ENCODE measurements at regions not wholly inside any gene's neighbourhood (a gene's known extent, or its start where the extent isn't known, plus 50 kb on each side); places are given as distances from the start of the nearest gene placed in this dataset.
"Not testable (repeated sequence)": the region's sequence is repeated elsewhere in the genome, so short reads cannot be mapped to it uniquely, and the experiment has no call there.

DNA sequence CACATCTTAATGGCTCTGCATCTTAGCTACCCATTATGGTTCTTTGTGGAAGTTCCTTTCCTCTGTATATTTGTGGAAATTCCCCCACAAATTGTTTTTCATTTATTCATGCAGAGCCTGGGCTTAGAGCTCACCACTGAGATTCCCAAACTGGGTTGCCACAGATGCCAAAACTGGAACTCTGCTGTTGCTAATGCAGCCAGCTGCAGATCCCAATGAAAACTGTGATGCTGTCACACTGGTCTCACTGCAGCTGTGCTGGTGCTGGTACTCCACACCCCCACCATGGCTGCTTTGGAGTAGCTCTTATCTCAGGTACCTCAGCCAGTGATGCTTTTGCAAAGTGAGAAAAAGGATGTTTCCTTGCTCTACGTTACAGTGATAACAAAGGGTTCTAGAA, 87.7 kb downstream of the DCK start:
- DNase-seq (ENCODE audit: low read depth in 2 of 2): no peak

- DNase-seq (ENCODE audit: low read depth in 2 of 2): no peak
Measured at GRCh38 chr4:71093745-71094144, 100.3 kb downstream of the DCK start.

- DNase-seq (ENCODE audit: low read depth in 2 of 2): no peak
Measured at GRCh38 chr4:71094201-71094600, 100.8 kb downstream of the DCK start.

DNA sequence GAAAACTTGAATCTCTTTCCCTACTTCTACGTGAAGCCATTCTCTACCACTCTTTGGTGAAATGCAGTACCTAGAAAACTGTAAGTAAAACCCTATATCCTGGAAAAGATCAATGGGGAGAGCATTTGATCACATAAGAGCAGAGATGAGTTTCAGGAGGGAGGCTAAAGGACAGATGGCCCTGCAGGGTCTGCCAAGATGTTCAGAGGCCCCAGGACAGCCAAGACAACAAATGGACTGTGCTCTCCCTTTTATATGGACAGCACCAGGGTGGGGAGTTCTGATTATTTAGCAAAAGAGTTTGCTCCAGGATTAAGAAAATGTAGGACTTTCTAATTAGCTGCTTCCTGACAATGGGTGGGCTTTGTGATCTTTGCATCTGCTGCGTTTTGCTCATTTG, 101.7 kb downstream of the DCK start:
- DNase-seq (ENCODE audit: low read depth in 2 of 2): no peak

DNA sequence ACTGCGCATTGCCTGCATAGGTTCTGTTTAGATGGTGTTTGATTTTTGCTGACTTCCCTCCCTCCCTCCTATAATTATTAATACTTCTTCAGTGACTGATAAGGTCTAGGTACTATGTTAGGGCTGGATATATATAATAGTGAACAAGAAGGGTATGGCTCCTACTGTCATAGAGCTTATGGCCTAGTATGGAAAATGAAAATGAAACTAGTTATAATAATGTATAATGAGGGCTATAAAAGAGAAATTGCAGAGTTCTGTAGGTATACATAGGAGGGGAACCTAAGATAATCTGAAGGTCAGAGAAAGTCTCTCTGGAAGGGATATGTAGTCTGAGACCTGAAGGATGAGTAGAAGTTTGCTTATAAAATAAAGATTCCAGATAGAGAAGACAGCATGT, 102.1 kb downstream of the DCK start:
- DNase-seq (ENCODE audit: low read depth in 2 of 2): no peak

- no peak for DNase-seq (ENCODE audit: low read depth in 2 of 2)
Measured at GRCh38 chr4:71107726-71108125, 114.3 kb downstream of the DCK start.

- no peak for DNase-seq (ENCODE audit: low read depth in 2 of 2)
Measured at GRCh38 chr4:71110499-71110898, 117.0 kb downstream of the DCK start.

DNA sequence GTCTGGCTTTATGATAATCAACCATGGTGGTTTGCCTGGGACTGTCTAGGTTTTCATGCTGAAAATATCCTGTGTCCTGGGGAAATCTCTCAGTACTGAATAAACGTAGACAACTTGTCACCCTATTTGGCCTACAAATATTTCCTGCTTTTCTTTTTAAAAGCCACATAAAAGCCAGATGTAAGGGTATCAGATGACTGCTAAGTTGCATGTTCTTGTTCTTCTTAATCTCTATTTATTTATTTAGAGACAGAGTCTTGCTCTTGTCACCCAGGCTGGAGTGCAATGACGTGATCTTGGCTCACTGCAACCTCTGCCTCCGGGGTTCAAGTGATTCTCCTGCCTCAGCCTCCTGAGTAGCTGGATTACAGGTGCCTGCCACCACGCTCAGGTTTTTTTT, 117.7 kb downstream of the DCK start:
- DNase-seq (ENCODE audit: low read depth in 2 of 2): not testable (repeated sequence)

DNA sequence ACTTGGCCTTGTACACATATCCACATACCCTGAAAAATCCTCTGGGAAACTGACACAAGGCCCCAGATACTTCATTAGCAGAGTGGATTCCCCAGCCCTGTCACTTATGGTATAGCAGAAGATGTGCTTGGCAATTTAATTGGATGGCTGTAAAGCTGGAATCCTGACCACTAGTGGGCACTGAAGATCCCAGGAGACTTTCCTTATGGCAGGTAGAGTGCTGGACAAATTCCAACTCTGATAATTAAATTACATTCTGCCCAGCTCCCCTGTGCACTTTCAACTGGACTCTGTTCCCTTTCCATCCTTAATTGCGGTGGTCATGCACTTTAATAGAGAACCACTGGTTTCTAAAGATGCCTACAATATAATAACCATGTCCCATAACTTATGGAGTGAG, 119.8 kb downstream of the DCK start:
- no peak for DNase-seq (ENCODE audit: low read depth in 2 of 2)

- no peak for DNase-seq (ENCODE audit: low read depth in 2 of 2)
Measured at GRCh38 chr4:71120831-71121524, 127.5 kb downstream of the DCK start.

- no peak for DNase-seq (ENCODE audit: low read depth in 2 of 2)
Measured at GRCh38 chr4:71123951-71124350, 130.5 kb downstream of the DCK start.

- no peak for DNase-seq (ENCODE audit: low read depth in 2 of 2)
Measured at GRCh38 chr4:71125137-71125536, 131.7 kb downstream of the DCK start.

GRCh38 chr4:71126719-71127118, 133.3 kb downstream of the DCK start:
- DNase-seq (ENCODE audit: low read depth in 2 of 2): no peak

- DNase-seq (ENCODE audit: low read depth in 2 of 2): no peak
Measured at GRCh38 chr4:71130827-71131603, 137.6 kb downstream of the DCK start.

DNA sequence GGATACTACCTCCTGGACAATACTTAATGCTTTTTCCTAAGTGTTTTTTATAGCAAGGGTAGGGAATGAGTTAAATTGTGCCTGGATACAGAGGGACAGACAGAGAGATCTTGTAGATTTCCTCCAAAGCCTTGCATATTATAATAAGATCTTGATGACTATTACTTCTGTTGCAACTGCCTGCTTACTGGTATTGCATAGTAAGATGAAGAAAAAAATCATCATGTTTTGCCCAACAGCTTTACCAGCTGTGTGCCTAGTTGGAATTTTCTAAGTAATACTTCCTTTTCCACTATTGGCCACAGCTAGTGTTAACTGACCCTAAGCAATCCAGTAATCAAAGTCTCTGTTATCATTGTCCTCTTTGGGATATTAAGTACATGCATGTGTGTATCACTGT, 139.0 kb downstream of the DCK start:
- no peak for DNase-seq (ENCODE audit: low read depth in 2 of 2)

DNA sequence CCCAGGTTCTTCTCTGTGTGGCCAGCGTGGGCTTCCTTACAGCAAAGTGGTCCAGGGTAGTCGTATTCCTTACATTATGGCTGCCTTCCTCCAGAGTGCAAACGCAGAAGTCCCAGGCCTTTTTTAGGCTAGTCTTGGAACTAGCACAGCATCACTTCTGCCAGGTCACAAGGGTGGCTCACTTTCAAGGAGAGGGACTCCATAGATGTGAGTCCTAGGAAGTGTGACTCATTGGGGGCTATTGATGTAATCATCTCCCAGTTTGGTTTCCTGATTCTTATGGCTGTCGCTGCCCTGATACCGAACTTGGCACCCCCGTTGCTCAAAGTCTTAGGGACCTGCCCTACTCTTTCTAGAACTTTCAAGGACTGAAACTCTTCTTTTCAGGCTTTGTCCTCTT, 140.0 kb downstream of the DCK start:
- DNase-seq (ENCODE audit: low read depth in 2 of 2): no peak

DNA sequence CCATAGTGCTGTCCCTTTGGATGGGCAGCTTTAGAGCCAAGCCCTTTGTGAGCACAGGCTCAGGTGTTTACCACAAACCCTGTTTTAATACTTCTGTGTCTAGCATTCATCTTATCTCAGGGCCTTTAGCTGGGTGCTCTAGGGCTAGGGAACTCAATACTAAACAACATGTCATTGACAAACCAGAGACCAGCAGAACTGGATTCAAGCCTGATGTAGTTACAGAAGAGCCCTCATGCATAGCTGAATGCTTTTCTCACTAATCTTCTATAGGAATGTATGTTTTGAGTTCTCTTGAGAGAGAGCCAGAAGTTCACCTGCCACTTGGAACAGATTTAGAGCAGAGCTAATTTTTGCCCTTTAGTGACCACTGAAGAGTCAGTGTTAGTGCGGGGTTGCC, 142.6 kb downstream of the DCK start:
- DNase-seq (ENCODE audit: low read depth in 2 of 2): no peak

GRCh38 chr4:71138007-71138615, 144.7 kb downstream of the DCK start:
- DNase-seq (ENCODE audit: low read depth in 2 of 2): no peak

DNA sequence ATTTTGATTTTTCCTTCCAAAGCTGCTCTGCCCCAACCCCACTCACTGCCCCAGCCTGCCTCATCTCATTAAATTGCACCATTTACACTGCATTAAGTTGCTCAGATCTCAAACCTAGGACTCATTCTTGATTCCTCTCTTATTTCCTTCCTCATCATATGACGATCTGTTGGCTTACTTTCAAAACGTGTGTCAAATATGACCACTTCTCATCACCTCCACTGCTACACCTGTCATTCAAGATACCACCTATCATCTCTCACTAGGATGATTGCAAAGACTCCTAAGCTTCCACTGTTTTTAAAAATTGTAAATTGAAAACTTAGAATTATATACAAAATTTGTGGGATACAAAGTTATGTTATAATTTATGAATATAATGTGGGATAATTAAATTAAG, 147.1 kb downstream of the DCK start:
- DNase-seq (ENCODE audit: low read depth in 2 of 2): no peak

- no peak for DNase-seq (ENCODE audit: low read depth in 2 of 2)
Measured at GRCh38 chr4:71141125-71141524, 147.7 kb downstream of the DCK start.

GRCh38 chr4:71147261-71147660, 153.8 kb downstream of the DCK start:
- no peak for DNase-seq (ENCODE audit: low read depth in 2 of 2)

DNA sequence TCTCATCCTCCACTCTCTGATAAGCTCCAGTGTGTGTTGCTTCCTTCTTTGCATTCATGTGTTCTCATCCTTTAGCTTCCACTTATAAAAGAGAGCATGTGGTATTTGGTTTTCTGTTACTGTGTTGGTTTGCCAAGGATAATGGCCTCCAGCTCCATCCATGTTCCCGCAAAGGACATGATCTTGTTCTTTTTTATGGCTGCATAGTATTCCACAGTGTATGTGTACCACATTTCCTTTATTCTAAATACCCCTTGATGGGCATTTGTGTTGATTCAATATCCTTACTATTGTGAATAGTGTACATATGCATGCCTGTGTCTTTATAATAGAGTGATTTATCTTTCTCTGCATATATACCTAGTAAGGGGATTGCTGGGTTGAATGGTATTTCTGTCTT, 155.1 kb downstream of the DCK start:
- no peak for DNase-seq (ENCODE audit: low read depth in 2 of 2)

- no peak for DNase-seq (ENCODE audit: low read depth in 2 of 2)
Measured at GRCh38 chr4:71151054-71151453, 157.6 kb downstream of the DCK start.
